HPDE6-E6E7 (cell line): ENCODE measurements at regions not wholly inside any gene's neighbourhood (a gene's known extent, or its start where the extent isn't known, plus 50 kb on each side); places are given as distances from the start of the nearest gene placed in this dataset.

Experiments used
- DNase-seq: peaks from one replicate; pipeline ENCODE4 v3.0.0; 2011; ENCODE audit warnings: missing footprints; ENCODE audit errors: extremely low spot score

GRCh38 chr3:81045976-81046375 is 715.5 kb downstream of the GBE1 start:
- DNase-seq, result no peak

GRCh38 chr3:81045246-81045645 is 716.2 kb downstream of the GBE1 start:
- DNase-seq, result no peak

GRCh38 chr3:81043660-81044199 is 717.7 kb downstream of the GBE1 start:
- DNase-seq, result no peak

- DNase-seq, result no peak
Observed at GRCh38 chr3:81043009-81043408, 718.4 kb downstream of the GBE1 start.

- no peak for DNase-seq
Observed at GRCh38 chr3:81041331-81041730, 720.1 kb downstream of the GBE1 start.

GRCh38 chr3:81040107-81040506 is 721.3 kb downstream of the GBE1 start:
- no peak for DNase-seq

- DNase-seq, result no peak
Observed at GRCh38 chr3:81033684-81034083, 727.8 kb downstream of the GBE1 start.

- no peak for DNase-seq
Observed at GRCh38 chr3:81033185-81033584, 728.3 kb downstream of the GBE1 start.

GRCh38 chr3:81029861-81030260 is 731.6 kb downstream of the GBE1 start:
- no peak for DNase-seq

GRCh38 chr3:81027344-81027743 is 734.1 kb downstream of the GBE1 start:
- no peak for DNase-seq

GRCh38 chr3:81024560-81024959 is 736.9 kb downstream of the GBE1 start:
- no peak for DNase-seq

- DNase-seq, result no peak
Observed at GRCh38 chr3:81022339-81022738, 739.1 kb downstream of the GBE1 start.

GRCh38 chr3:81013360-81013759 is 748.1 kb downstream of the GBE1 start:
- no peak for DNase-seq

- no peak for DNase-seq
Observed at GRCh38 chr3:81005992-81006391, 755.5 kb downstream of the GBE1 start.

GRCh38 chr3:81003817-81004216 is 757.6 kb downstream of the GBE1 start:
- DNase-seq, result no peak

- DNase-seq, result no peak
Observed at GRCh38 chr3:81003008-81003645, 758.3 kb downstream of the GBE1 start.

- DNase-seq, result no peak
Observed at GRCh38 chr3:80999481-80999880, 762.0 kb downstream of the GBE1 start.

- DNase-seq, result no peak
Observed at GRCh38 chr3:80998022-80998421, 763.4 kb downstream of the GBE1 start.

- DNase-seq, result no peak
Observed at GRCh38 chr3:80997622-80998021, 763.8 kb downstream of the GBE1 start.

GRCh38 chr3:80994767-80995166 is 766.7 kb downstream of the GBE1 start:
- no peak for DNase-seq

- DNase-seq, result no peak
Observed at GRCh38 chr3:80994085-80994665, 767.3 kb downstream of the GBE1 start.

- no peak for DNase-seq
Observed at GRCh38 chr3:80993241-80993945, 768.1 kb downstream of the GBE1 start.

- no peak for DNase-seq
Observed at GRCh38 chr3:80983753-80984152, 777.7 kb downstream of the GBE1 start.
